HG03045 (cell line): ENCODE measurements at regions not wholly inside any gene's neighbourhood (a gene's known extent, or its start where the extent isn't known, plus 50 kb on each side); places are given as distances from the start of the nearest gene placed in this dataset.
"Not testable (repeated sequence)": the region's sequence is repeated elsewhere in the genome, so short reads cannot be mapped to it uniquely, and the experiment has no call there.

Experiments
- ATAC-seq: cut with Tn5 transposase; IDR thresholded peaks from one replicate; pipeline ENCODE4 v1.9.1; 2021; ENCODE audit warnings: mild to moderate bottlenecking, moderate library complexity; ENCODE audit not compliant: unreplicated experiment

- ATAC-seq = no peak
Observed at GRCh38 chr9:115300116-115300515, 182.2 kb upstream of the TNC start.

- no peak for ATAC-seq
Observed at GRCh38 chr9:115300874-115301273, 182.9 kb upstream of the TNC start.

GRCh38 chr9:115301581-115301980 is 183.6 kb upstream of the TNC start:
- ATAC-seq = no peak

GRCh38 chr9:115305543-115305942 is 187.6 kb upstream of the TNC start:
- no peak for ATAC-seq

GRCh38 chr9:115306865-115307264 is 188.9 kb upstream of the TNC start:
- no peak for ATAC-seq

- no peak for ATAC-seq
Observed at GRCh38 chr9:115313545-115313944, 195.6 kb upstream of the TNC start.

- no peak for ATAC-seq
Observed at GRCh38 chr9:115326461-115326860, 208.5 kb upstream of the TNC start.

- no peak for ATAC-seq
Observed at GRCh38 chr9:115327436-115328122, 209.6 kb upstream of the TNC start.

- no peak for ATAC-seq
Observed at GRCh38 chr9:115328228-115328627, 210.3 kb upstream of the TNC start.

- no peak for ATAC-seq
Observed at GRCh38 chr9:115328677-115329076, 210.7 kb upstream of the TNC start.

- no peak for ATAC-seq
Observed at GRCh38 chr9:115333277-115334070, 215.5 kb upstream of the TNC start.

GRCh38 chr9:115335439-115335838 is 217.5 kb upstream of the TNC start:
- ATAC-seq = no peak

GRCh38 chr9:115340314-115340713 is 222.4 kb upstream of the TNC start:
- ATAC-seq = no peak

- no peak for ATAC-seq
Observed at GRCh38 chr9:115341426-115341825, 223.5 kb upstream of the TNC start.

- not testable (repeated sequence) for ATAC-seq
Observed at GRCh38 chr9:115347776-115348175, 229.8 kb upstream of the TNC start.

- not testable (repeated sequence) for ATAC-seq
Observed at GRCh38 chr9:115348936-115349335, 231.0 kb upstream of the TNC start.

- ATAC-seq = no peak
Observed at GRCh38 chr9:115349542-115349941, 231.6 kb upstream of the TNC start.

- ATAC-seq = no peak
Observed at GRCh38 chr9:115350548-115350947, 232.6 kb upstream of the TNC start.

- no peak for ATAC-seq
Observed at GRCh38 chr9:115353681-115354080, 235.7 kb upstream of the TNC start.

- ATAC-seq = no peak
Observed at GRCh38 chr9:115357821-115358220, 239.9 kb upstream of the TNC start.

- no peak for ATAC-seq
Observed at GRCh38 chr9:115359017-115359780, 241.2 kb upstream of the TNC start.

GRCh38 chr9:115360122-115360521 is 242.2 kb upstream of the TNC start:
- no peak for ATAC-seq
